Activated naive CD4-positive, alpha-beta T cell treated with anti-CD3 and anti-CD28 coated beads, Interleukin-2, amount 10 ng/mL, durations not matched to agents 7 days and 5 days (primary cell): ENCODE measurements at regions not wholly inside any gene's neighbourhood (a gene's known extent, or its start where the extent isn't known, plus 50 kb on each side); places are given as distances from the start of the nearest gene placed in this dataset.

Experiments
- CTCF ChIA-PET: fragments of 350-600 bp; sonication (Branson Sonifier 250); formaldehyde crosslinking; loops from one replicate; lab custom pipeline; 2021; ENCODE audit warnings: antibody characterized with exemption; lab: Charles Lee
- DNase-seq: peaks from one replicate; pipeline ENCODE4 v3.0.0-alpha.2; 2020
- H3K27ac Mint-ChIP-seq: one replicate; pipeline ENCODE4 v1.8.0; 2021; ENCODE audit warnings: mild to moderate bottlenecking, moderate library complexity, mixed read lengths
- H3K27me3 Mint-ChIP-seq: one replicate; pipeline ENCODE4 v1.8.0; 2021; ENCODE audit warnings: mild to moderate bottlenecking, mixed read lengths
- H3K36me3 Mint-ChIP-seq: one replicate; pipeline ENCODE4 v1.8.0; 2021; ENCODE audit warnings: mixed read lengths
- H3K4me1 Mint-ChIP-seq: one replicate; pipeline ENCODE4 v1.8.0; 2021; ENCODE audit warnings: mixed read lengths
- H3K4me3 Mint-ChIP-seq: one replicate; pipeline ENCODE4 v1.8.0; 2021; ENCODE audit warnings: mild to moderate bottlenecking, moderate library complexity, mixed read lengths
- H3K9me3 Mint-ChIP-seq: one replicate; pipeline ENCODE4 v1.8.0; 2021; ENCODE audit warnings: mixed read lengths

- no peak for DNase-seq
- H3K27ac Mint-ChIP-seq: no peak overlapping the region
- CTCF ChIA-PET: no interaction called here
Measured at GRCh38 chr3:106018102-106018501, 149.3 kb upstream of the CBLB start.

GRCh38 chr3:106018929-106019550 is 150.2 kb upstream of the CBLB start:
- H3K36me3 Mint-ChIP-seq: no peaks in the 10 kb centered on the region
- CTCF ChIA-PET: no interaction called here
- no peak overlapping the region for H3K4me3 Mint-ChIP-seq
- no peak overlapping the region for H3K27ac Mint-ChIP-seq
- H3K4me1 Mint-ChIP-seq: no peaks in the 10 kb centered on the region
- no peak for DNase-seq
- H3K9me3 Mint-ChIP-seq: peaks cover 10% of the 10 kb centered on the region
- no peaks in the 10 kb centered on the region for H3K27me3 Mint-ChIP-seq

More at GRCh38 chr3:106018102-106018501, 149.3 kb upstream of the CBLB start:
- Mint-ChIP-seq H3K9me3 (peaks cover 12% of the 10 kb centered on the region), H3K36me3 (no peaks in the 10 kb centered on the region), H3K27me3 (no peaks in the 10 kb centered on the region), H3K4me3 (no peak overlapping the region), H3K4me1 (no peaks in the 10 kb centered on the region)

- H3K27ac Mint-ChIP-seq: no peak overlapping the region
- peaks cover 1% of the 10 kb centered on the region for H3K36me3 Mint-ChIP-seq
- CTCF ChIA-PET: no interaction called here
- H3K4me3 Mint-ChIP-seq: no peak overlapping the region
- no peaks in the 10 kb centered on the region for H3K4me1 Mint-ChIP-seq
- H3K27me3 Mint-ChIP-seq: no peaks in the 10 kb centered on the region
- no peak for DNase-seq
- peaks cover 6% of the 10 kb centered on the region for H3K9me3 Mint-ChIP-seq
Measured at GRCh38 chr3:106022913-106023312, 154.1 kb upstream of the CBLB start.

GRCh38 chr3:106025151-106025722 is 156.4 kb upstream of the CBLB start:
- Mint-ChIP-seq H3K27ac (no peak overlapping the region), H3K36me3 (peaks cover 1% of the 10 kb centered on the region), H3K4me1 (no peaks in the 10 kb centered on the region), H3K27me3 (no peaks in the 10 kb centered on the region), H3K4me3 (no peak overlapping the region), H3K9me3 (peaks cover 2% of the 10 kb centered on the region)
- no peak for DNase-seq
- CTCF ChIA-PET: no interaction called here

GRCh38 chr3:106029954-106030626 is 161.3 kb upstream of the CBLB start:
- H3K27ac Mint-ChIP-seq: no peak overlapping the region
- H3K27me3 Mint-ChIP-seq: no peaks in the 10 kb centered on the region
- H3K36me3 Mint-ChIP-seq: peaks cover 1% of the 10 kb centered on the region
- peaks cover 2% of the 10 kb centered on the region for H3K9me3 Mint-ChIP-seq
- no peak for DNase-seq
- no peak overlapping the region for H3K4me3 Mint-ChIP-seq
- H3K4me1 Mint-ChIP-seq: no peaks in the 10 kb centered on the region
- CTCF ChIA-PET: no interaction called here

GRCh38 chr3:106030627-106030963 is 161.8 kb upstream of the CBLB start:
- DNase-seq: no peak
- CTCF ChIA-PET: no interaction called here
- H3K9me3 Mint-ChIP-seq: peaks cover 2% of the 10 kb centered on the region

GRCh38 chr3:106032479-106032878 is 163.7 kb upstream of the CBLB start:
- H3K27me3 Mint-ChIP-seq: no peaks in the 10 kb centered on the region
- no peaks in the 10 kb centered on the region for H3K36me3 Mint-ChIP-seq
- DNase-seq: no peak
- CTCF ChIA-PET: no interaction called here
- no peaks in the 10 kb centered on the region for H3K9me3 Mint-ChIP-seq
- H3K27ac Mint-ChIP-seq: no peak overlapping the region
- H3K4me3 Mint-ChIP-seq: no peak overlapping the region
- H3K4me1 Mint-ChIP-seq: no peaks in the 10 kb centered on the region

More at GRCh38 chr3:106030627-106030963, 161.8 kb upstream of the CBLB start:
- H3K27ac Mint-ChIP-seq: no peak overlapping the region
- H3K27me3 Mint-ChIP-seq: no peaks in the 10 kb centered on the region
- H3K4me1 Mint-ChIP-seq: no peaks in the 10 kb centered on the region
- H3K4me3 Mint-ChIP-seq: no peak overlapping the region
- peaks cover 1% of the 10 kb centered on the region for H3K36me3 Mint-ChIP-seq

GRCh38 chr3:106033654-106034053 is 164.8 kb upstream of the CBLB start:
- no peaks in the 10 kb centered on the region for H3K4me1 Mint-ChIP-seq
- H3K27ac Mint-ChIP-seq: no peak overlapping the region
- no peaks in the 10 kb centered on the region for H3K27me3 Mint-ChIP-seq
- CTCF ChIA-PET: no interaction called here
- H3K36me3 Mint-ChIP-seq: no peaks in the 10 kb centered on the region
- no peak overlapping the region for H3K4me3 Mint-ChIP-seq
- no peaks in the 10 kb centered on the region for H3K9me3 Mint-ChIP-seq
- no peak for DNase-seq

GRCh38 chr3:106034313-106034712 is 165.5 kb upstream of the CBLB start:
- H3K27me3 Mint-ChIP-seq: no peaks in the 10 kb centered on the region
- H3K9me3 Mint-ChIP-seq: no peaks in the 10 kb centered on the region
- H3K4me1 Mint-ChIP-seq: no peaks in the 10 kb centered on the region
- CTCF ChIA-PET: no interaction called here
- H3K36me3 Mint-ChIP-seq: no peaks in the 10 kb centered on the region
- H3K4me3 Mint-ChIP-seq: no peak overlapping the region
- H3K27ac Mint-ChIP-seq: no peak overlapping the region
- DNase-seq: no peak

- peaks cover 2% of the 10 kb centered on the region for H3K36me3 Mint-ChIP-seq
- no peaks in the 10 kb centered on the region for H3K9me3 Mint-ChIP-seq
- H3K27me3 Mint-ChIP-seq: no peaks in the 10 kb centered on the region
- H3K4me3 Mint-ChIP-seq: no peak overlapping the region
- no peak for DNase-seq
- no peak overlapping the region for H3K27ac Mint-ChIP-seq
- CTCF ChIA-PET: interaction anchor here (1.4 kb wide), 1 partner anchor 11 kb away, joined by 3 read pairs; no protein-coding TSS in a partner anchor
- peaks cover 3% of the 10 kb centered on the region for H3K4me1 Mint-ChIP-seq
Measured at GRCh38 chr3:106035619-106036018, 166.8 kb upstream of the CBLB start.

GRCh38 chr3:106036696-106037095 is 167.9 kb upstream of the CBLB start:
- Mint-ChIP-seq H3K9me3 (no peaks in the 10 kb centered on the region), H3K27me3 (no peaks in the 10 kb centered on the region), H3K27ac (no peak overlapping the region), H3K4me3 (no peak overlapping the region), H3K4me1 (peaks cover 3% of the 10 kb centered on the region), H3K36me3 (peaks cover 2% of the 10 kb centered on the region)
- DNase-seq: no peak
- CTCF ChIA-PET: interaction anchor here (1.4 kb wide), 1 partner anchor 10 kb away, joined by 3 read pairs; no protein-coding TSS in a partner anchor

GRCh38 chr3:106047221-106047620 is 178.4 kb upstream of the CBLB start:
- DNase-seq: no peak
- Mint-ChIP-seq H3K4me1 (no peaks in the 10 kb centered on the region), H3K27me3 (no peaks in the 10 kb centered on the region), H3K27ac (no peak overlapping the region), H3K9me3 (peaks cover 2% of the 10 kb centered on the region), H3K4me3 (no peak overlapping the region), H3K36me3 (no peaks in the 10 kb centered on the region)
- CTCF ChIA-PET: no interaction called here

- Mint-ChIP-seq H3K9me3 (peaks cover 2% of the 10 kb centered on the region), H3K36me3 (no peaks in the 10 kb centered on the region), H3K27me3 (no peaks in the 10 kb centered on the region), H3K4me3 (no peak overlapping the region), H3K27ac (no peak overlapping the region), H3K4me1 (no peaks in the 10 kb centered on the region)
- CTCF ChIA-PET: no interaction called here
- DNase-seq: no peak
Measured at GRCh38 chr3:106048946-106049481, 180.2 kb upstream of the CBLB start.

- no peaks in the 10 kb centered on the region for H3K36me3 Mint-ChIP-seq
- no peak for DNase-seq
- no peaks in the 10 kb centered on the region for H3K4me1 Mint-ChIP-seq
- no peak overlapping the region for H3K4me3 Mint-ChIP-seq
- no peak overlapping the region for H3K27ac Mint-ChIP-seq
- H3K27me3 Mint-ChIP-seq: no peaks in the 10 kb centered on the region
- H3K9me3 Mint-ChIP-seq: peaks cover 2% of the 10 kb centered on the region
- CTCF ChIA-PET: no interaction called here
Measured at GRCh38 chr3:106049821-106050220, 181.0 kb upstream of the CBLB start.

GRCh38 chr3:106056931-106057330 is 188.1 kb upstream of the CBLB start:
- H3K27me3 Mint-ChIP-seq: no peaks in the 10 kb centered on the region
- H3K4me3 Mint-ChIP-seq: no peak overlapping the region
- peaks cover 2% of the 10 kb centered on the region for H3K4me1 Mint-ChIP-seq
- H3K36me3 Mint-ChIP-seq: peaks cover 3% of the 10 kb centered on the region
- H3K9me3 Mint-ChIP-seq: peaks cover 7% of the 10 kb centered on the region
- H3K27ac Mint-ChIP-seq: no peak overlapping the region
- CTCF ChIA-PET: no interaction called here
- no peak for DNase-seq
